ENCODE measurements at regions not wholly inside any gene's neighbourhood (a gene's known extent, or its start where the extent isn't known, plus 50 kb on each side); places are given as distances from the start of the nearest gene placed in this dataset.

- H3K4me3 ChIP-seq (ENCODE audit: low read depth, low read length): no peak overlapping the region
- Mint-ChIP-seq H3K27me3 (peaks cover 2% of the 10 kb centered on the region), H3K36me3 (no peaks in the 10 kb centered on the region), H3K4me1 (no peaks in the 10 kb centered on the region), H3K27ac (no peak overlapping the region), H3K9me3 (peaks cover 0 to 2% (median 0%) of the 10 kb centered on the region in 7 donors), H3K4me3 (no peak overlapping the region)
- DNase-seq: no peak
- no peaks in the 10 kb centered on the region for H3K36me3 ChIP-seq (ENCODE audit: control insufficient read depth, insufficient read depth, low read length)
- H3K4me1 ChIP-seq (ENCODE audit: control insufficient read depth, insufficient read depth, low read length, poor library complexity, severe bottlenecking): no peaks in the 10 kb centered on the region
- H3K9me3 ChIP-seq (ENCODE audit: control insufficient read depth in 2 of 2, low read length in 2 of 2): no peaks in the 10 kb centered on the region
- no peaks in the 10 kb centered on the region for H3K27me3 ChIP-seq (ENCODE audit: control insufficient read depth, insufficient read depth, low read length)
- no peak overlapping the region for H3K27ac ChIP-seq (ENCODE audit: insufficient read depth, low read length, poor library complexity, severe bottlenecking)
- no peak for ATAC-seq (ENCODE audit: low read depth in 2 of 2)
These were observed 669.8 kb upstream of the B3GALT2 start for GRCh38 chr1:193856261-193856660.

GRCh38 chr1:193850745-193851144, 664.3 kb upstream of the B3GALT2 start:
- no peaks in the 10 kb centered on the region for H3K36me3 ChIP-seq (ENCODE audit: control insufficient read depth, insufficient read depth, low read length)
- no peaks in the 10 kb centered on the region for H3K27me3 ChIP-seq (ENCODE audit: control insufficient read depth, insufficient read depth, low read length)
- no peaks in the 10 kb centered on the region for H3K9me3 ChIP-seq (ENCODE audit: control insufficient read depth in 2 of 2, low read length in 2 of 2)
- DNase-seq (no peak), ATAC-seq (ENCODE audit: low read depth in 2 of 2) (no peak)
- Mint-ChIP-seq H3K27me3 (no peaks in the 10 kb centered on the region), H3K27ac (no peak overlapping the region), H3K9me3 (peaks cover 0 to 2% (median 0%) of the 10 kb centered on the region in 7 donors), H3K4me1 (peaks cover 0 to 2% (median 0%) of the 10 kb centered on the region in 4 donors), H3K36me3 (no peaks in the 10 kb centered on the region), H3K4me3 (no peak overlapping the region)
- no peaks in the 10 kb centered on the region for H3K4me1 ChIP-seq (ENCODE audit: control insufficient read depth, insufficient read depth, low read length, poor library complexity, severe bottlenecking)
- no peak overlapping the region for H3K4me3 ChIP-seq (ENCODE audit: low read depth, low read length)
- H3K27ac ChIP-seq (ENCODE audit: insufficient read depth, low read length, poor library complexity, severe bottlenecking): no peak overlapping the region

GRCh38 chr1:193846876-193847604, 660.6 kb upstream of the B3GALT2 start:
- DNase-seq (no peak), ATAC-seq (ENCODE audit: low read depth in 2 of 2) (no peak)
- Histone ChIP-seq H3K27me3 (ENCODE audit: control insufficient read depth, insufficient read depth, low read length) (no peaks in the 10 kb centered on the region), H3K27ac (ENCODE audit: insufficient read depth, low read length, poor library complexity, severe bottlenecking) (no peak overlapping the region), H3K36me3 (ENCODE audit: control insufficient read depth, insufficient read depth, low read length) (no peaks in the 10 kb centered on the region), H3K9me3 (ENCODE audit: control insufficient read depth in 2 of 2, low read length in 2 of 2) (peaks cover 0 to 2% of the 10 kb centered on the region in 2 experiments), H3K4me1 (ENCODE audit: control insufficient read depth, insufficient read depth, low read length, poor library complexity, severe bottlenecking) (no peaks in the 10 kb centered on the region), H3K4me3 (ENCODE audit: low read depth, low read length) (no peak overlapping the region)
- Mint-ChIP-seq H3K9me3 (peaks cover 0 to 7% (median 2%) of the 10 kb centered on the region in 7 donors), H3K4me3 (no peak overlapping the region), H3K27me3 (no peaks in the 10 kb centered on the region), H3K36me3 (no peaks in the 10 kb centered on the region), H3K4me1 (peaks cover 0 to 2% (median 0%) of the 10 kb centered on the region in 4 donors), H3K27ac (no peak overlapping the region)

DNA sequence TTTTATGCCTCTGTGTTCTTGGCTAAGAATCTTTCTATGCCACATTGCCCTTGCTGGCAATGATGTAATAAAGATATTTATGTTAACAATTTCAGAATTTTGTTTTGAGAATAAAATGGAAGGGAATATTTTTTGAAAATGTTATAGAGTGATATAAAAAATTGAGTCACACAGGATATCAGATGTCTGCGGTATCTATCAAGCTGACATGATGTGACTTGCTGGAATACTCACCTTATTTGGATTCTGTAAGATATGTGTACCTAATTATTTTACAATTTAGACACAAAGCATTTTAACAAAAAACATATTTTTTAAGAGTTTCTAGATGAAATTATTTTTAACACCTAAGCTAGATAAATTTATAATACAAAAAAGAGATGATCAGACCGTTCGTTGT, 660.0 kb upstream of the B3GALT2 start:
- no peaks in the 10 kb centered on the region for H3K27me3 ChIP-seq (ENCODE audit: control insufficient read depth, insufficient read depth, low read length)
- no peaks in the 10 kb centered on the region for H3K27me3 Mint-ChIP-seq

DNA sequence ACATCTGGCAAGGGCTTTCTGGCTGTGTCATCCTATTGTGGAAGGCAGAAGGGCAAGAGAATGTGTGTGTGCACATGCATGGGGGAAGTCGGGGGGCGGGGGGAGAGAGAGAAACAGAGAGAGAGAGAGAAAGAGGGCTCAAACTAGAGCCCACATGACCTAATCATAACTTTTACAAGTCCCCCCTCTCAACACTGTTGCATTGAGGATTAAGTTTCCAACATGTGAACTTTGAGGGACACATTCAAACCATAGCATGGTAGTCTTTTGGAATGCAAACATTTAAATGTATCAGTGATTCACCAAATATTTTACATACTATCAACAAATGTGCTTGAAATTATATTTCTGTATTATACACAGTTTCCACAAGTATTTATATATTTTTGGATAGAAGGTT, 655.4 kb upstream of the B3GALT2 start:
- no peaks in the 10 kb centered on the region for H3K27me3 Mint-ChIP-seq
- no peak overlapping the region for H3K4me3 Mint-ChIP-seq
- no peaks in the 10 kb centered on the region for H3K36me3 Mint-ChIP-seq
- no peak for DNase-seq
- Histone ChIP-seq H3K4me3 (ENCODE audit: low read depth, low read length) (no peak overlapping the region), H3K9me3 (ENCODE audit: control insufficient read depth in 2 of 2, low read length in 2 of 2) (peaks cover 0 to 2% of the 10 kb centered on the region in 2 experiments), H3K36me3 (ENCODE audit: control insufficient read depth, insufficient read depth, low read length) (no peaks in the 10 kb centered on the region), H3K4me1 (ENCODE audit: control insufficient read depth, insufficient read depth, low read length, poor library complexity, severe bottlenecking) (no peaks in the 10 kb centered on the region), H3K27me3 (ENCODE audit: control insufficient read depth, insufficient read depth, low read length) (no peaks in the 10 kb centered on the region), H3K27ac (ENCODE audit: insufficient read depth, low read length, poor library complexity, severe bottlenecking) (no peak overlapping the region)
- no peak for ATAC-seq (ENCODE audit: low read depth in 2 of 2)
- H3K4me1 Mint-ChIP-seq: no peaks in the 10 kb centered on the region
- peaks cover 0 to 7% (median 3%) of the 10 kb centered on the region in 7 donors for H3K9me3 Mint-ChIP-seq
- H3K27ac Mint-ChIP-seq: no peak overlapping the region

More for the DNA sequence above, 660.0 kb upstream of the B3GALT2 start:
- no peak overlapping the region for H3K27ac Mint-ChIP-seq
- peaks cover 0 to 7% (median 1%) of the 10 kb centered on the region in 7 donors for H3K9me3 Mint-ChIP-seq
- H3K4me3 Mint-ChIP-seq: no peak overlapping the region
- DNase-seq (no peak), ATAC-seq (ENCODE audit: low read depth in 2 of 2) (no peak)
- peaks cover 0 to 2% (median 0%) of the 10 kb centered on the region in 4 donors for H3K4me1 Mint-ChIP-seq
- H3K36me3 ChIP-seq (ENCODE audit: control insufficient read depth, insufficient read depth, low read length): no peaks in the 10 kb centered on the region
- H3K9me3 ChIP-seq (ENCODE audit: control insufficient read depth in 2 of 2, low read length in 2 of 2): peaks cover 0 to 2% of the 10 kb centered on the region in 2 experiments
- H3K4me1 ChIP-seq (ENCODE audit: control insufficient read depth, insufficient read depth, low read length, poor library complexity, severe bottlenecking): no peaks in the 10 kb centered on the region
- no peak overlapping the region for H3K4me3 ChIP-seq (ENCODE audit: low read depth, low read length)
- no peak overlapping the region for H3K27ac ChIP-seq (ENCODE audit: insufficient read depth, low read length, poor library complexity, severe bottlenecking)
- H3K36me3 Mint-ChIP-seq: no peaks in the 10 kb centered on the region

DNA sequence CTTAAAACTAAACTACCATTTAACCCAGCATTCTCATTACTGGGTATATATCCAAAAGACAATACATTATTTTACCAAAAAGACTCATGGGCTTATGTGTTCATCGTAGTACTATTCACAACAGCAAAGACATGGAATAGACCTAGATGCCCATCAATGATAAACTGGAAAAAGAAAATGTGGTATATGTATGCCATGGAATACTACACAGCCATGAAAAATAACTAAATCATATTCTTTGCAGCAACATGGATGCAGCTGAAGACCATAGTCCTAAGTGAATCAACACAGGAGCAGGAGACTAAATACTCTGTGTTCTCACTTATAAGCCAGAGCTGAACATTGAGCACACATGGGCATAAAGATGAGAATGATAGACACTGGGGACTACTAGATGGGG, 645.1 kb upstream of the B3GALT2 start:
- peaks cover 5 to 24% (median 7%) of the 10 kb centered on the region in 7 donors for H3K9me3 Mint-ChIP-seq
- H3K4me1 ChIP-seq (ENCODE audit: control insufficient read depth, insufficient read depth, low read length, poor library complexity, severe bottlenecking): no peaks in the 10 kb centered on the region
- no peaks in the 10 kb centered on the region for H3K27me3 Mint-ChIP-seq
- no peaks in the 10 kb centered on the region for H3K4me1 Mint-ChIP-seq
- no peak for ATAC-seq (ENCODE audit: low read depth in 2 of 2)
- no peak overlapping the region for H3K4me3 ChIP-seq (ENCODE audit: low read depth, low read length)
- peaks cover 5 to 16% of the 10 kb centered on the region in 2 experiments for H3K9me3 ChIP-seq (ENCODE audit: control insufficient read depth in 2 of 2, low read length in 2 of 2)
- H3K27me3 ChIP-seq (ENCODE audit: control insufficient read depth, insufficient read depth, low read length): no peaks in the 10 kb centered on the region
- no peak overlapping the region for H3K4me3 Mint-ChIP-seq
- H3K36me3 ChIP-seq (ENCODE audit: control insufficient read depth, insufficient read depth, low read length): no peaks in the 10 kb centered on the region
- H3K27ac ChIP-seq (ENCODE audit: insufficient read depth, low read length, poor library complexity, severe bottlenecking): no peak overlapping the region
- DNase-seq: no peak
- H3K27ac Mint-ChIP-seq: no peak overlapping the region
- no peaks in the 10 kb centered on the region for H3K36me3 Mint-ChIP-seq

DNA sequence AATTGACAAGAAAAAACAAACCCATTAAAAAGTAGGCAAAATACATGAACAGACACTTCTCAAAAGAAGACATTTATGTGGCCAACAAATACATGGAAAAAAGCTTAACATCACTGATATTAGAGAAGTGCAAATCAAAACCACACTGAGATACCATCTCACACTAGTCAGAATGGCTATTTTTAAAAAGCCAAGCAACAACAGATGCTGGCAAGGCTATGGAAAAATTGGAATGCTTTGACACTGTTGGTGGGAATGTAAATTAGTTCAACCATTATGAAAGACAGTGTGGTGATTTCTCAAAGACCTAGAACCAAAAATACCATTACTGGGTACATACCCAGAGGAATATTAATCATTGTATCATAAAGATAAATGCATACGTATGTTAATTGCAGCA, 641.1 kb upstream of the B3GALT2 start:
- no peak for ATAC-seq (ENCODE audit: low read depth in 2 of 2)

DNA sequence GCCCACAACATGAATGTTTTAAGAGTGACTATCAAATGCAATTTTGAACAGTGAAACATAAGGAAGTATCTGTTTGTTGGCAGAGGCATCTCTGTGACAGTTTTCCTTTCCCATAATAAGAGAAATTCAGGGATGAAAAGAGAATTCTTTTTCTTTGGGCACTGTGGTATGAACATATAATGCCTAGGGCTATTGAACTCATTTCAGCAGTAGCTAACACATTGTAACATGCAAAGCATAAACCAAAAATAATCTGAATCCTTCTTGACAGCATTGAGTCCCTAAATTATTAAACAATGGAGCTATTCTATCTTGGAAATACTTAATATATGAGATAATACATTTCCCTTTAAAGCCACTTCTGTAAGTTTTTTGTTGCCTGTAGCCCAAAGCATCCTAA, 633.0 kb upstream of the B3GALT2 start:
- Histone ChIP-seq H3K36me3 (ENCODE audit: control insufficient read depth, insufficient read depth, low read length) (no peaks in the 10 kb centered on the region), H3K27ac (ENCODE audit: insufficient read depth, low read length, poor library complexity, severe bottlenecking) (no peak overlapping the region), H3K4me3 (ENCODE audit: low read depth, low read length) (no peak overlapping the region), H3K9me3 (ENCODE audit: control insufficient read depth in 2 of 2, low read length in 2 of 2) (no peaks in the 10 kb centered on the region), H3K4me1 (ENCODE audit: control insufficient read depth, insufficient read depth, low read length, poor library complexity, severe bottlenecking) (no peaks in the 10 kb centered on the region), H3K27me3 (ENCODE audit: control insufficient read depth, insufficient read depth, low read length) (no peaks in the 10 kb centered on the region)
- H3K27ac Mint-ChIP-seq: no peak overlapping the region
- no peak overlapping the region for H3K4me3 Mint-ChIP-seq
- ATAC-seq (ENCODE audit: low read depth in 2 of 2) (no peak), DNase-seq (no peak)
- no peaks in the 10 kb centered on the region for H3K27me3 Mint-ChIP-seq
- H3K36me3 Mint-ChIP-seq: peaks cover 3% of the 10 kb centered on the region
- peaks cover 2 to 19% (median 4%) of the 10 kb centered on the region in 7 donors for H3K9me3 Mint-ChIP-seq
- H3K4me1 Mint-ChIP-seq: peaks cover 0 to 8% (median 0%) of the 10 kb centered on the region in 4 donors

More for the DNA sequence above, 641.1 kb upstream of the B3GALT2 start:
- H3K36me3 ChIP-seq (ENCODE audit: control insufficient read depth, insufficient read depth, low read length): no peaks in the 10 kb centered on the region
- Mint-ChIP-seq H3K27me3 (no peaks in the 10 kb centered on the region), H3K4me3 (no peak overlapping the region), H3K9me3 (peaks cover 4 to 35% (median 9%) of the 10 kb centered on the region in 7 donors), H3K4me1 (no peaks in the 10 kb centered on the region), H3K36me3 (no peaks in the 10 kb centered on the region), H3K27ac (no peak overlapping the region)
- no peaks in the 10 kb centered on the region for H3K4me1 ChIP-seq (ENCODE audit: control insufficient read depth, insufficient read depth, low read length, poor library complexity, severe bottlenecking)
- peaks cover 5 to 16% of the 10 kb centered on the region in 2 experiments for H3K9me3 ChIP-seq (ENCODE audit: control insufficient read depth in 2 of 2, low read length in 2 of 2)
- H3K27ac ChIP-seq (ENCODE audit: insufficient read depth, low read length, poor library complexity, severe bottlenecking): no peak overlapping the region
- no peak for DNase-seq
- H3K27me3 ChIP-seq (ENCODE audit: control insufficient read depth, insufficient read depth, low read length): no peaks in the 10 kb centered on the region
- H3K4me3 ChIP-seq (ENCODE audit: low read depth, low read length): no peak overlapping the region

Data from CD4-positive, CD25-positive, alpha-beta regulatory T cell (primary cell).